GM23338 (cell line): ENCODE measurements at regions not wholly inside any gene's neighbourhood (a gene's known extent, or its start where the extent isn't known, plus 50 kb on each side); places are given as distances from the start of the nearest gene placed in this dataset.

ENCODE experiments used
- ATAC-seq: fragments of 200-7000 bp; cut with Tn5 transposase; 3 replicates; pipeline ENCODE4 v1.9.1; 2020
- DNase-seq: peaks from one replicate; pipeline ENCODE4 v3.0.0-alpha.2; 2015; ENCODE audit warnings: low spot score
- H2AFZ ChIP-seq: fragments of 200-600 bp; sonication (generic); 2 replicates; pipeline ENCODE4 v1.8.0; 2016; ENCODE audit warnings: antibody characterized with exemption, mild to moderate bottlenecking, moderate library complexity
- H3F3A ChIP-seq: fragments of 200-600 bp; sonication (generic); replicated peaks from 2 replicates; pipeline ENCODE4 v1.8.0; 2017; ENCODE audit warnings: antibody characterized with exemption, mixed run types, low read depth
- H3K27ac ChIP-seq: fragments of 200-600 bp; sonication (generic); 2 replicates; pipeline ENCODE4 v1.6.1; 2016; ENCODE audit warnings: low read depth
- H3K27me3 ChIP-seq: fragments of 200-600 bp; sonication (generic); 2 replicates; pipeline ENCODE4 v1.8.0; 2016; ENCODE audit warnings: mild to moderate bottlenecking, mixed run types, moderate library complexity; ENCODE audit not compliant: insufficient read depth
- H3K36me3 ChIP-seq: fragments of 200-600 bp; sonication (generic); 2 replicates; pipeline ENCODE4 v1.8.0; 2016; ENCODE audit warnings: mild to moderate bottlenecking; ENCODE audit not compliant: insufficient read depth
- H3K4me1 ChIP-seq: fragments of 200-600 bp; sonication (generic); 2 replicates; pipeline ENCODE4 v1.8.0; 2016; ENCODE audit warnings: mild to moderate bottlenecking, moderate library complexity; ENCODE audit not compliant: insufficient read depth
- H3K4me2 ChIP-seq: fragments of 200-600 bp; sonication (generic); 2 replicates; pipeline ENCODE4 v1.7.1; 2017; ENCODE audit warnings: mixed run types
- H3K4me3 ChIP-seq: fragments of 200-600 bp; sonication (generic); 2 replicates; pipeline ENCODE4 v1.6.1; 2016; ENCODE audit warnings: mixed run types
- H3K79me2 ChIP-seq: fragments of 200-600 bp; sonication (generic); replicated peaks from 2 replicates; pipeline ENCODE4 v1.8.0; 2017; ENCODE audit warnings: mild to moderate bottlenecking; ENCODE audit not compliant: insufficient read depth
- H3K9me2 ChIP-seq: fragments of 200-600 bp; sonication (generic); 2 replicates; pipeline ENCODE4 v1.8.0; 2017; ENCODE audit not compliant: insufficient read depth
- H4K20me1 ChIP-seq: fragments of 200-600 bp; sonication (generic); replicated peaks from 2 replicates; pipeline ENCODE4 v1.8.0; 2017; ENCODE audit warnings: mild to moderate bottlenecking; ENCODE audit not compliant: insufficient read depth
- H3K27ac Mint-ChIP-seq: 2 replicates; pipeline ENCODE4 v1.8.0; 2020; ENCODE audit warnings: inconsistent platforms, mild to moderate bottlenecking, moderate library complexity, mixed read lengths
- H3K27me3 Mint-ChIP-seq: 3 replicates; pipeline ENCODE4 v1.8.0; 2022; ENCODE audit warnings: low read depth, mild to moderate bottlenecking, moderate library complexity, mixed read lengths, inconsistent platforms; ENCODE audit not compliant: insufficient read depth, poor library complexity
- H3K36me3 Mint-ChIP-seq: 3 replicates; pipeline ENCODE4 v1.8.0; 2021; ENCODE audit warnings: low read depth, mild to moderate bottlenecking, inconsistent platforms, moderate library complexity, mixed read lengths
- H3K4me1 Mint-ChIP-seq: 3 replicates; pipeline ENCODE4 v1.8.0; 2020; ENCODE audit warnings: mild to moderate bottlenecking, inconsistent platforms, mixed read lengths
- H3K4me3 Mint-ChIP-seq: 3 replicates; pipeline ENCODE4 v1.8.0; 2021; ENCODE audit warnings: moderate library complexity, mild to moderate bottlenecking, inconsistent platforms, mixed read lengths
- H3K9me3 Mint-ChIP-seq: 3 replicates; pipeline ENCODE4 v1.8.0; 2020; ENCODE audit warnings: moderate library complexity, mild to moderate bottlenecking, inconsistent platforms, mixed read lengths
- CREB1 ChIP-seq: fragments of 250-450 bp; sonication (Bioruptor Pico); IDR thresholded peaks from 2 replicates; pipeline ENCODE4 v1.5.0; 2020; ENCODE audit warnings: low read depth, mild to moderate bottlenecking, moderate library complexity
- CTCF ChIP-seq, 2 experiments: fragments of 200-600 bp in 1 of 2; sonication (generic) in 1 of 2; conservative IDR thresholded peaks; 2 replicates each; pipeline versions ENCODE4 v1.5.1 to v1.6.1; 2016 to 2017; ENCODE audit warnings: antibody characterized with exemption in 2 of 2, low read depth in 2 of 2, mild to moderate bottlenecking in 2 of 2, moderate library complexity in 1 of 2
- ETS1 ChIP-seq: IDR thresholded peaks from 2 replicates; pipeline ENCODE4 v1.6.1; 2016; ENCODE audit warnings: antibody characterized with exemption
- EZH2 ChIP-seq: fragments of 200-600 bp; sonication (generic); IDR thresholded peaks from one replicate; pipeline ENCODE4 v1.8.0; 2017; ENCODE audit warnings: antibody characterized with exemption, mild to moderate bottlenecking, low read depth; ENCODE audit not compliant: unreplicated experiment
- ZNF331 ChIP-seq: fragments of 250-450 bp; sonication (Bioruptor Pico); IDR thresholded peaks from 2 replicates; pipeline ENCODE4 v1.5.0; 2020; ENCODE audit warnings: low read depth, mild to moderate bottlenecking, moderate library complexity
- ZNF462 ChIP-seq: fragments of 250-450 bp; sonication (Bioruptor Pico); IDR thresholded peaks from 2 replicates; pipeline ENCODE4 v1.5.0; 2020; ENCODE audit warnings: mild to moderate bottlenecking, moderate library complexity
- TF ChIP-seq, protein P1 (sequence below): IDR thresholded peaks from one replicate; pipeline ENCODE4 v1.6.1; 2018; ENCODE audit warnings: antibody characterized with exemption; ENCODE audit not compliant: unreplicated experiment

DNA sequence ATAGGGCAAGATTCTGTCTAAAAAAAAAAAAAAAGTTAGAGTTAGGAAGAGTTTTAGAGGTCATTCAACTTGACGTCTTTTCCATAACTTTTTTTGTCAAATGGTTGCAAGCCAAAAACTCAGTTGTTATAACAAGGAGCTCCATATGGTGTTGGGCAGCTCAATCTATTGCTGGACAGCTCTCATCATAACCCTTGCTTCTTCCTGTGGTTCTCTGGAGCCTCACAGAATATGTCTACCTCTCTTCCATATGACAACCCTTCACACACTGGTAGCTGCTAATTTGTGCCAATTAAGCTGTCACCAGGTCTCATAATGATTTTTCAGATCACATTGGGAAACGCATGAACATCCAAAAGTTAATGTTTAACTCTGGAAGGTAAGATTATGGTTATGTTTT, 57.8 kb upstream of the SLC16A1 start (continued):
- TF ChIP-seq, protein P1, sequence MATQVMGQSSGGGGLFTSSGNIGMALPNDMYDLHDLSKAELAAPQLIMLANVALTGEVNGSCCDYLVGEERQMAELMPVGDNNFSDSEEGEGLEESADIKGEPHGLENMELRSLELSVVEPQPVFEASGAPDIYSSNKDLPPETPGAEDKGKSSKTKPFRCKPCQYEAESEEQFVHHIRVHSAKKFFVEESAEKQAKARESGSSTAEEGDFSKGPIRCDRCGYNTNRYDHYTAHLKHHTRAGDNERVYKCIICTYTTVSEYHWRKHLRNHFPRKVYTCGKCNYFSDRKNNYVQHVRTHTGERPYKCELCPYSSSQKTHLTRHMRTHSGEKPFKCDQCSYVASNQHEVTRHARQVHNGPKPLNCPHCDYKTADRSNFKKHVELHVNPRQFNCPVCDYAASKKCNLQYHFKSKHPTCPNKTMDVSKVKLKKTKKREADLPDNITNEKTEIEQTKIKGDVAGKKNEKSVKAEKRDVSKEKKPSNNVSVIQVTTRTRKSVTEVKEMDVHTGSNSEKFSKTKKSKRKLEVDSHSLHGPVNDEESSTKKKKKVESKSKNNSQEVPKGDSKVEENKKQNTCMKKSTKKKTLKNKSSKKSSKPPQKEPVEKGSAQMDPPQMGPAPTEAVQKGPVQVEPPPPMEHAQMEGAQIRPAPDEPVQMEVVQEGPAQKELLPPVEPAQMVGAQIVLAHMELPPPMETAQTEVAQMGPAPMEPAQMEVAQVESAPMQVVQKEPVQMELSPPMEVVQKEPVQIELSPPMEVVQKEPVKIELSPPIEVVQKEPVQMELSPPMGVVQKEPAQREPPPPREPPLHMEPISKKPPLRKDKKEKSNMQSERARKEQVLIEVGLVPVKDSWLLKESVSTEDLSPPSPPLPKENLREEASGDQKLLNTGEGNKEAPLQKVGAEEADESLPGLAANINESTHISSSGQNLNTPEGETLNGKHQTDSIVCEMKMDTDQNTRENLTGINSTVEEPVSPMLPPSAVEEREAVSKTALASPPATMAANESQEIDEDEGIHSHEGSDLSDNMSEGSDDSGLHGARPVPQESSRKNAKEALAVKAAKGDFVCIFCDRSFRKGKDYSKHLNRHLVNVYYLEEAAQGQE: peak; percentile 43

DNA sequence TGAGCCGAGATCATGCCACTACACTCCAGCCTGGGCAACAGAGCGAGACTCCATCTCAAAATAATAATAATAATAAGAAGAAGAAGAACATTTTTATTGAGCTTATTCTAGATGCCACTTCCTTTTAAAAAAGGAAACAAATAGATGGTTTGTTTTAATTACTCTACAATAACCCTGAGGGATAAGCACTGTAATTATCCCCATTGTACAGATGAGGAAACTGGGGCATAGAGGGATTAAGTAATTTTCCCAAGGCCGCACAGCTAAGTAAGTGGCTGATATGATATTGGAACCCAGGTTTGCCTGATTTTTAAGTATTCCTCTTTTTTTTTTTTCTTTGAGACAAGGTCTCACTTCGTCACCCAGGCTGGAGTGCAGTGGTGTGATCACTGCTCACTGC, 58.5 kb upstream of the LRIG2 start:
- H3F3A ChIP-seq: no peaks in the 10 kb centered on the region; the same call in 1 of the 2 replicates
- H3K27ac Mint-ChIP-seq: no peak overlapping the region
- ATAC-seq: no peak
- H3K36me3 ChIP-seq: peaks cover 4% of the 10 kb centered on the region; the same call in 1 of the 2 replicates
- DNase-seq: no peak
- H4K20me1 ChIP-seq: no peaks in the 10 kb centered on the region
- H3K27me3 Mint-ChIP-seq: peaks cover 2% of the 10 kb centered on the region
- no peaks in the 10 kb centered on the region for H3K9me3 Mint-ChIP-seq
- no peak overlapping the region for H3K4me2 ChIP-seq
- no peaks in the 10 kb centered on the region for H3K9me2 ChIP-seq
- TF ChIP-seq CREB1 (CRISPR knock-in tag): no peak
- no peak for TF ChIP-seq ZNF331 (CRISPR knock-in tag)
- no peak for TF ChIP-seq CTCF (conservative IDR thresholded peaks at IDR 0.05; ENCODE audit: low read depth in 2 of 2)
- TF ChIP-seq ZNF462 (CRISPR knock-in tag): no peak
- TF ChIP-seq, protein P1: no peak
- no peak for TF ChIP-seq EZH2
- TF ChIP-seq ETS1: no peak
- no peaks in the 10 kb centered on the region for H3K4me1 ChIP-seq
- peaks cover 2% of the 10 kb centered on the region for H3K36me3 Mint-ChIP-seq
- H3K4me1 Mint-ChIP-seq: no peaks in the 10 kb centered on the region; the same call in 2 of the 3 replicates
- H2AFZ ChIP-seq: no peak overlapping the region
- H3K27me3 ChIP-seq: no peaks in the 10 kb centered on the region
- H3K79me2 ChIP-seq: no peaks in the 10 kb centered on the region
- no peak overlapping the region for H3K4me3 ChIP-seq
- H3K27ac ChIP-seq: no peak overlapping the region
- no peak overlapping the region for H3K4me3 Mint-ChIP-seq
